ENCODE measurements at regions not wholly inside any gene's neighbourhood (a gene's known extent, or its start where the extent isn't known, plus 50 kb on each side); places are given as distances from the start of the nearest gene placed in this dataset.

GRCh38 chr1:99469550-99469971, 176.4 kb upstream of the PALMD start:
- H3K9me3 Mint-ChIP-seq (ENCODE audit: low read depth) = no peaks in the 10 kb centered on the region

GRCh38 chr1:99472893-99473292, 173.0 kb upstream of the PALMD start:
- H3K36me3 Mint-ChIP-seq (ENCODE audit: low read depth) = no peaks in the 10 kb centered on the region
- peaks cover 15% of the 10 kb centered on the region for H3K27me3 Mint-ChIP-seq (ENCODE audit: low read depth)
- H3K9me3 Mint-ChIP-seq (ENCODE audit: low read depth) = no peaks in the 10 kb centered on the region
- no peak for DNase-seq (ENCODE audit: low spot score)
- no peak overlapping the region for H3K27ac Mint-ChIP-seq (ENCODE audit: unreplicated experiment)
- H3K4me3 Mint-ChIP-seq (ENCODE audit: unreplicated experiment) = no peak overlapping the region
- no peak for TF ChIP-seq CTCF (IDR thresholded peaks at IDR 0.05)
- H3K4me1 Mint-ChIP-seq (ENCODE audit: low read depth) = peaks cover 8% of the 10 kb centered on the region

More at GRCh38 chr1:99469550-99469971, 176.4 kb upstream of the PALMD start:
- Mint-ChIP-seq H3K36me3 (ENCODE audit: low read depth) (no peaks in the 10 kb centered on the region), H3K27me3 (ENCODE audit: low read depth) (peaks cover 20% of the 10 kb centered on the region), H3K27ac (ENCODE audit: unreplicated experiment) (peak overlapping the region; percentile 37), H3K4me1 (ENCODE audit: low read depth) (peaks cover 8% of the 10 kb centered on the region), H3K4me3 (ENCODE audit: unreplicated experiment) (no peak overlapping the region)
- no peak for DNase-seq (ENCODE audit: low spot score)
- no peak for TF ChIP-seq CTCF (IDR thresholded peaks at IDR 0.05)

GRCh38 chr1:99474350-99474893, 171.5 kb upstream of the PALMD start:
- Mint-ChIP-seq H3K36me3 (ENCODE audit: low read depth) (peaks cover 2% of the 10 kb centered on the region), H3K27me3 (ENCODE audit: low read depth) (peaks cover 15% of the 10 kb centered on the region), H3K4me3 (ENCODE audit: unreplicated experiment) (no peak overlapping the region), H3K27ac (ENCODE audit: unreplicated experiment) (no peak overlapping the region), H3K9me3 (ENCODE audit: low read depth) (no peaks in the 10 kb centered on the region), H3K4me1 (ENCODE audit: low read depth) (peaks cover 5% of the 10 kb centered on the region)
- no peak for DNase-seq (ENCODE audit: low spot score)
- no peak for TF ChIP-seq CTCF (IDR thresholded peaks at IDR 0.05)

- peaks cover 15% of the 10 kb centered on the region for H3K27me3 Mint-ChIP-seq (ENCODE audit: low read depth)
- peaks cover 2% of the 10 kb centered on the region for H3K36me3 Mint-ChIP-seq (ENCODE audit: low read depth)
- no peaks in the 10 kb centered on the region for H3K9me3 Mint-ChIP-seq (ENCODE audit: low read depth)
- no peak for TF ChIP-seq CTCF (IDR thresholded peaks at IDR 0.05)
- H3K4me3 Mint-ChIP-seq (ENCODE audit: unreplicated experiment) = no peak overlapping the region
- DNase-seq (ENCODE audit: low spot score) = no peak
- no peak overlapping the region for H3K27ac Mint-ChIP-seq (ENCODE audit: unreplicated experiment)
- no peaks in the 10 kb centered on the region for H3K4me1 Mint-ChIP-seq (ENCODE audit: low read depth)
Measured at GRCh38 chr1:99476058-99476457, 169.9 kb upstream of the PALMD start.

- H3K4me1 Mint-ChIP-seq (ENCODE audit: low read depth) = no peaks in the 10 kb centered on the region
- H3K27ac Mint-ChIP-seq (ENCODE audit: unreplicated experiment) = no peak overlapping the region
- TF ChIP-seq CTCF (IDR thresholded peaks at IDR 0.05) = peak; percentile 93
- H3K36me3 Mint-ChIP-seq (ENCODE audit: low read depth) = peaks cover 2% of the 10 kb centered on the region
- no peaks in the 10 kb centered on the region for H3K9me3 Mint-ChIP-seq (ENCODE audit: low read depth)
- H3K27me3 Mint-ChIP-seq (ENCODE audit: low read depth) = peaks cover 14% of the 10 kb centered on the region
- DNase-seq (ENCODE audit: low spot score) = no peak
- H3K4me3 Mint-ChIP-seq (ENCODE audit: unreplicated experiment) = no peak overlapping the region
Measured at GRCh38 chr1:99481391-99481996, 164.4 kb upstream of the PALMD start.
